Sciatic nerve (tissue), 2 donors: ENCODE measurements at regions not wholly inside any gene's neighbourhood (a gene's known extent, or its start where the extent isn't known, plus 50 kb on each side); places are given as distances from the start of the nearest gene placed in this dataset.
A peak's percentile ranks its signal among the peaks of the same experiment; 100 is the strongest.

Experiments used
- ATAC-seq: fragments of 200-7000 bp; cut with Tn5 transposase; one replicate; pipeline ENCODE4 v1.9.1; 2020; ENCODE audit warnings: mild to moderate bottlenecking, moderate library complexity
- DNase-seq: peaks from one replicate; pipeline ENCODE4 v3.0.0-alpha.2; 2020; ENCODE audit warnings: low spot score
- intact Hi-C: fragments of 100-400 bp; cut with DNase I; formaldehyde crosslinking; loops from one replicate; pipeline ENCODE4 v1.14.2; 2022
- donor health status: DM: no; HTN: no; CAD: no.
- donor health status: DM: no; HTN: no; CAD: no.

GRCh38 chr18:70423988-70424387 is 135.1 kb downstream of the SOCS6 start:
- no peak for ATAC-seq
- DNase-seq: no peak
- intact Hi-C loops: no loop called here

- intact Hi-C loops: no loop called here
- peak; percentile 20 for ATAC-seq
These were observed 134.3 kb downstream of the SOCS6 start for GRCh38 chr18:70423120-70423519.

GRCh38 chr18:70422391-70422965 is 133.6 kb downstream of the SOCS6 start:
- DNase-seq: no peak
- peak; percentile 6 for ATAC-seq
- intact Hi-C loops: no loop called here

More at GRCh38 chr18:70423120-70423519, 134.3 kb downstream of the SOCS6 start:
- DNase-seq: no peak

- intact Hi-C loops: no loop called here
- ATAC-seq: peak; percentile 88
- DNase-seq: peak; percentile 82
These were observed 132.9 kb downstream of the SOCS6 start for GRCh38 chr18:70421471-70422390.

GRCh38 chr18:70420146-70420898 is 131.5 kb downstream of the SOCS6 start:
- intact Hi-C loops: no loop called here
- DNase-seq (no peak), ATAC-seq (no peak)

- ATAC-seq (no peak), DNase-seq (no peak)
- intact Hi-C loops: no loop called here
These were observed 130.7 kb downstream of the SOCS6 start for GRCh38 chr18:70419526-70419925.

- ATAC-seq (no peak), DNase-seq (no peak)
- intact Hi-C loops: no loop called here
These were observed 129.9 kb downstream of the SOCS6 start for GRCh38 chr18:70418546-70419311.

GRCh38 chr18:70417847-70418246 is 129.0 kb downstream of the SOCS6 start:
- ATAC-seq (no peak), DNase-seq (no peak)
- intact Hi-C loops: no loop called here

- intact Hi-C loops: no loop called here
- ATAC-seq (no peak), DNase-seq (no peak)
These were observed 127.7 kb downstream of the SOCS6 start for GRCh38 chr18:70416496-70416895.

GRCh38 chr18:70415823-70416488 is 127.1 kb downstream of the SOCS6 start:
- ATAC-seq: no peak
- DNase-seq: no peak
- intact Hi-C loops: no loop called here

GRCh38 chr18:70414315-70414900 is 125.6 kb downstream of the SOCS6 start:
- intact Hi-C loops: no loop called here
- DNase-seq (no peak), ATAC-seq (no peak)

GRCh38 chr18:70413455-70413854 is 124.6 kb downstream of the SOCS6 start:
- intact Hi-C loops: no loop called here
- no peak for DNase-seq
- ATAC-seq: no peak

- ATAC-seq: no peak
- no peak for DNase-seq
- intact Hi-C loops: no loop called here
These were observed 123.1 kb downstream of the SOCS6 start for GRCh38 chr18:70411876-70412435.

- intact Hi-C loops: no loop called here
- ATAC-seq (no peak), DNase-seq (no peak)
These were observed 122.5 kb downstream of the SOCS6 start for GRCh38 chr18:70411307-70411706.

GRCh38 chr18:70405052-70405451 is 116.2 kb downstream of the SOCS6 start:
- no peak for DNase-seq

GRCh38 chr18:70400476-70400875 is 111.6 kb downstream of the SOCS6 start:
- intact Hi-C loops: no loop called here
- no peak for ATAC-seq
- DNase-seq: no peak

More at GRCh38 chr18:70405052-70405451, 116.2 kb downstream of the SOCS6 start:
- intact Hi-C loops: no loop called here
- ATAC-seq: no peak

- ATAC-seq (no peak), DNase-seq (no peak)
- intact Hi-C loops: no loop called here
These were observed 109.2 kb downstream of the SOCS6 start for GRCh38 chr18:70398076-70398475.
